NT2/D1 (cell line): ENCODE measurements at regions not wholly inside any gene's neighbourhood (a gene's known extent, or its start where the extent isn't known, plus 50 kb on each side); places are given as distances from the start of the nearest gene placed in this dataset.

Source experiments
- DNase-seq: peaks from one replicate; pipeline ENCODE4 v3.0.0-alpha.2; 2011; ENCODE audit warnings: low read depth, low spot score
- H3K27me3 ChIP-seq: 2 replicates; pipeline ENCODE4 v1.6.0; 2011; ENCODE audit warnings: mild to moderate bottlenecking; ENCODE audit not compliant: insufficient read length, insufficient read depth
- H3K36me3 ChIP-seq: 2 replicates; pipeline ENCODE4 v1.6.1; 2011; ENCODE audit warnings: mild to moderate bottlenecking, low read length, mixed read lengths; ENCODE audit not compliant: insufficient read depth, insufficient read length
- H3K4me1 ChIP-seq: 2 replicates; pipeline ENCODE4 v1.5.1; 2011; ENCODE audit not compliant: insufficient read depth, insufficient read length
- H3K4me3 ChIP-seq: 2 replicates; pipeline ENCODE4 v1.5.1; 2011; ENCODE audit warnings: low read depth; ENCODE audit not compliant: insufficient read length
- H3K9ac ChIP-seq: 2 replicates; pipeline ENCODE4 v1.6.0; 2011; ENCODE audit warnings: low read depth; ENCODE audit not compliant: insufficient read length
- H3K9me3 ChIP-seq: 2 replicates; pipeline ENCODE4 v1.5.1; 2011; ENCODE audit warnings: mild to moderate bottlenecking, low read length; ENCODE audit not compliant: insufficient read depth
- SUZ12 ChIP-seq: IDR thresholded peaks from 2 replicates; pipeline ENCODE4 v1.6.1; 2011; ENCODE audit not compliant: insufficient read length, insufficient read depth; ENCODE audit errors: extremely low read depth
- YY1 ChIP-seq: IDR thresholded peaks from 2 replicates; pipeline ENCODE4 v1.6.1; 2011; ENCODE audit not compliant: insufficient read length, insufficient read depth
- ZNF274 ChIP-seq: IDR thresholded peaks from 2 replicates; pipeline ENCODE4 v1.6.1; 2011; ENCODE audit warnings: mild to moderate bottlenecking, low read depth, low read length

DNA sequence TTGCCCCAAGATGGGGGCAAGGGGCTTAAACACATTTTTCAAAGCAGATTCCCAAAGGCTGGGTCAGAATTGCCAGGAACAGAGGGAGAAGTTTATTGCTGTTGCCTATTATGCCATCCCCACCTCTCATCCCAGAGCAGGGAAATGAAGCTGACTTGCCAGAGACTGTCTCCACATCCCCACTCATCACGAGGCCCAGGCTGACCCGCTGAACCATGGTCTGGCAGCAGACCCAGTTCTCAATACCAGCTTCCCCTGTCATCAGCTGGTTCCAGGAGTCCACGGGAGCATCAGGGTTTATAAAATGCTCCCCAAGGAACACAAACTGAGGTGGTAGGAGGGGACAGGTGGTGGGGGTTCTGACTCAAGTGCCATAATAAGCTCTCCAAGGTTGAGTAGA, 605.9 kb downstream of the NPHP4 start:
- H3K9me3 ChIP-seq, result no peaks in the 10 kb centered on the region
- no peaks in the 10 kb centered on the region for H3K27me3 ChIP-seq
- no peak for DNase-seq
- H3K4me3 ChIP-seq, result no peak overlapping the region
- no peak overlapping the region for H3K9ac ChIP-seq
- H3K4me1 ChIP-seq, result no peaks in the 10 kb centered on the region
- H3K36me3 ChIP-seq, result no peaks in the 10 kb centered on the region
- TF ChIP-seq YY1, result no peak
- TF ChIP-seq ZNF274, result no peak
- TF ChIP-seq SUZ12, result no peak

DNA sequence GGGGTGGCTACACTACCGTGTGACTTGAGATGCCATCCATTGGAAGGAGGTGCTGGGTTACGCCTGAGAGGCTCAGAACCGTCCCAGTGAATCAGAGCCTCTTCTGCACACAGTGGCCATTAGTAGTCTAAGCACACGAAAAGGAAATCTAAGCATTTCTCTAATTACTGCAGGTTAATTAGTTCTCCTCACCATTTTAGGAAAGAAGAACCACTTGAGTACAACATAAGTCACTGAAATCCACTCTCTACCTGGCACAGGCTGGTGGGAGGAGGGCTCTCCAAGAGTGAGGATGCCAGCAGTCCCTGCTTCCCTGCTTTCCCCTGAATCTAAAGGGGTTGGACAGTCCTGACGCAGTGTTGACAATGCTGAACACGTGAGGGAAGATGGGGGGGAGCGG, 606.3 kb downstream of the NPHP4 start:
- H3K36me3 ChIP-seq, result no peaks in the 10 kb centered on the region

DNA sequence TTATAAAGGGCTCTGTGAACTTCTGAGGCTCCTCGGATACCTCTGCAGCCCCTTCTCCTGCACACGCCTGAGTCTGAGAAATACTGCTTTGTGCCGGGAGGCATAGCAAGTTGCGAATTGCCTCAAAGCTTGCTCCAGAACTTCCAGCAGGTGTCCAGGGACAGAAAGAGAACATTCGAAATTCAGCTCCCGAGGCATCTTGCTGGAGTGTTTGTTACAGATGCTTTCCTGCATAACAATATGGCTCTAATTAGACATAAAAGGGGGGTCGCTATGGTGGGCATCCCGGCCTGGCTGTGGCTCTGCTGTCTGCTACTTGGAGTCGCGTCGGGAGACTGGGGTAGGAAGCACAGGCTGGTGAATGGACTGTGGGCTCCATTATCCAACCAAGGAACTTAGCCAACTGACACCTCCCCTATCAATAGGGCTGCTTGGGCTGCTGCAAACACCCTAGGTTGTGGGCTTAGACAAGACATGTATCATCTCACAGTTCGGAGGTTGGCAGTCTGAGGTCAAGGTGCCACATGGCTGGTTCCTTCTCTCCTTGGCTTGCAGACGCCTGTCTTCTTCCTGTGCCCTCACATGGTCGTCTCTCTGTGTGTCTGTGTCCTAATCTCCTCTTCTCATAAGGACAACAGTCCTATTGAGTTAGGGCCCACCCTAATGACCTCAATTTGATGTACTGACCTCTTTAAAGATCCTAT, 607.0 kb downstream of the NPHP4 start:
- no peaks in the 10 kb centered on the region for H3K4me1 ChIP-seq
- no peak for DNase-seq
- no peak overlapping the region for H3K9ac ChIP-seq
- no peaks in the 10 kb centered on the region for H3K9me3 ChIP-seq
- H3K27me3 ChIP-seq, result no peaks in the 10 kb centered on the region
- TF ChIP-seq ZNF274, result no peak
- TF ChIP-seq YY1, result no peak
- no peak for TF ChIP-seq SUZ12
- no peak overlapping the region for H3K4me3 ChIP-seq
- no peaks in the 10 kb centered on the region for H3K36me3 ChIP-seq

More for the DNA sequence above, 606.3 kb downstream of the NPHP4 start:
- no peaks in the 10 kb centered on the region for H3K4me1 ChIP-seq
- no peak for DNase-seq
- H3K27me3 ChIP-seq, result no peaks in the 10 kb centered on the region
- no peak overlapping the region for H3K9ac ChIP-seq
- H3K9me3 ChIP-seq, result no peaks in the 10 kb centered on the region
- H3K4me3 ChIP-seq, result no peak overlapping the region
- TF ChIP-seq YY1, result no peak
- no peak for TF ChIP-seq ZNF274
- TF ChIP-seq SUZ12, result no peak

- no peak overlapping the region for H3K4me3 ChIP-seq
- DNase-seq, result no peak
- H3K27me3 ChIP-seq, result no peaks in the 10 kb centered on the region
- no peak overlapping the region for H3K9ac ChIP-seq
- TF ChIP-seq ZNF274 (no peak), YY1 (no peak), SUZ12 (no peak)
- no peaks in the 10 kb centered on the region for H3K9me3 ChIP-seq
- H3K4me1 ChIP-seq, result no peaks in the 10 kb centered on the region
- no peaks in the 10 kb centered on the region for H3K36me3 ChIP-seq
Observed at GRCh38 chr1:5381491-5381890, 610.7 kb downstream of the NPHP4 start.

DNA sequence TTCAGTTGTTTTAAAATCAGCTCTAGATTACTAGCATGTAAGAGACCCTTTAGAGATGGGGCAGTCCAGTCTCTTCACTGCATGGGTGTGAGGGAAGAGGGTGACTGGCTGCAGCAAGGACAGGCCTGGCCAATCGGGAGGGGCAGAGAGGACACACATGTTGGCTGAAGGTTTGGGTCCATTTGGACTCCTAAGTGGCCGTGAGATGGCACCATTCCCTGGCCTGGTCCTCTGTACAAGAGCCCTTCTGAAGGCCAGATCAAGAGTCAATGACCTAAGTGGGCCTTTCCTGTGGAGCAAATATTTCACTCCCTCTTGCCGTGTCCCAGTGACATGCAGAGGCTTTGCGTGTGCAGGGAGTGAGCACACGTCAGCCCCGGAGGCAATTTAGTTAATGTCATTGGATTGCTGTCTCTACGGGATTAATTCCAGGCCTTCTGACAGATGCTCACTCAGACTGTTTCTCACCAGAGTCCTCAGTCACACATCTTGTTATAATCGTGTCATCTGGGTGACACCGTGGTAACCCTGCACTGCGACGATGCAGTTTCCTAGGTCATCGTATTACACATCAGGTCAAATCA, 613.0 kb downstream of the NPHP4 start:
- Histone ChIP-seq H3K27me3 (no peaks in the 10 kb centered on the region), H3K4me3 (no peak overlapping the region), H3K9me3 (0 out of 2 replicates have a peak, but pooled peaks cover under 1% of the 10 kb centered on the region), H3K4me1 (no peaks in the 10 kb centered on the region), H3K9ac (no peak overlapping the region), H3K36me3 (no peaks in the 10 kb centered on the region)
- DNase-seq, result no peak
- TF ChIP-seq SUZ12, result no peak
- no peak for TF ChIP-seq ZNF274
- no peak for TF ChIP-seq YY1

DNA sequence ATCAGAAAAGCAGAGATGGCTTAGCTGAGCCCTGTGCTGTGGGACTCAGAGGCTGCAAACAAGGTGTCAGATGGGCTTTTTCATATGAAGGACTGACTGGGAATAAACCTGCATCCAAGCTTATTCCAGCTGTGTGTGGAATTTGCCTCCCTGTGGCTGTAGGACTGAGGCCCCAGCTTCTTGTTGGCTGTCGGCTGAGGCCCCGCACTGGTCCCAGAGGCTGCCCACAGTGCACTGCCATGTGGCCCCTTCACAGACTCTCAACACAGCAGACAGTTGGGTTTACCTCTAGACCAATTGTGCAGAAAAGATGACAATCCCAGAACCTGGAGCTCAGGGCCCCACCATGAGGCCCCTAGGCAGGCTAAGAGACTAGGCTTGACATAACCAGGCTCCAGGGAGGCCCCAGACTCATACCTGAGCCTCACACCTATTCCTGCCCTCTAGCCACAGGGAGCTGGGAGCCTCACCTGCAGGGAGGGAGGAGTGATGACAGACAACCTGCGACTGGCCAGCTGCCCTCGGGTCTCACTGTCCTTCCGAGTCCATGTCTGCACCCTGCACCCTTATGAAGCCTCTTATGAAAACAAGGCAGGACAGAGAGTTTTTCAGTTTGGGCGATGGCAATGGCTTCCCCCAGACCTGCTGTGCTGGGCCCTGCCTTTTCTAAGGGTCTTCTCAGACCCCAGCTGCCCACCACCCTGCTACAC, 615.5 kb downstream of the NPHP4 start:
- Histone ChIP-seq H3K4me1 (no peaks in the 10 kb centered on the region), H3K9ac (no peak overlapping the region), H3K36me3 (no peaks in the 10 kb centered on the region), H3K27me3 (no peaks in the 10 kb centered on the region), H3K9me3 (peaks cover 14% of the 10 kb centered on the region), H3K4me3 (no peak overlapping the region)
- no peak for TF ChIP-seq ZNF274
- TF ChIP-seq SUZ12, result no peak
- TF ChIP-seq YY1, result no peak
- DNase-seq, result no peak

- Histone ChIP-seq H3K4me3 (no peak overlapping the region), H3K9me3 (peaks cover 14% of the 10 kb centered on the region), H3K9ac (no peak overlapping the region), H3K36me3 (no peaks in the 10 kb centered on the region), H3K27me3 (no peaks in the 10 kb centered on the region), H3K4me1 (no peaks in the 10 kb centered on the region)
- no peak for DNase-seq
- TF ChIP-seq SUZ12 (no peak), ZNF274 (no peak), YY1 (no peak)
Observed at GRCh38 chr1:5375481-5375880, 616.7 kb downstream of the NPHP4 start.
